Smooth muscle cell of the brain vasculature (primary cell): ENCODE measurements at regions not wholly inside any gene's neighbourhood (a gene's known extent, or its start where the extent isn't known, plus 50 kb on each side); places are given as distances from the start of the nearest gene placed in this dataset.
A peak's percentile ranks its signal among the peaks of the same experiment; 100 is the strongest.
"Not testable (repeated sequence)": the region's sequence is repeated elsewhere in the genome, so short reads cannot be mapped to it uniquely, and the experiment has no call there.

Experiments used
- DNase-seq: peaks from one replicate; pipeline ENCODE4 v3.0.0-alpha.2; 2012; ENCODE audit warnings: low read depth, low spot score

DNA sequence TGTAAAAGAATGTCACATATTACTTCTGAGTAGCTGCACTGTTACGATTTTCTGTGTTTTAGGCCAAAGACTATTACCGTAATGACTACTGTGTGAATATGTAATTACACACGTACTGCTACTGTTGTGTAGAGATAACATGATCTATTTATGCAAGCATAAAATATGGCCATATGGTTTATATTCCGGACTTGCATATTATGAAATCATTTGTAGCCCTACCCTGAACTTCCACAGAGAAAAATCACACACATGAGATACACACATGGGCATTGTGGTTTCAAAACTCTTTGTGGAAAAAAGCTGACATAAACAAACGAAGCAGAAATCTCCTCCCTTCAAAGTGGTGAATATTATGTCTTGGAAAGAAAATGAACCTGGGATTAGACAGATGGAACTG, 373.0 kb upstream of the ADAMTS5 start:
- no peak for DNase-seq

DNA sequence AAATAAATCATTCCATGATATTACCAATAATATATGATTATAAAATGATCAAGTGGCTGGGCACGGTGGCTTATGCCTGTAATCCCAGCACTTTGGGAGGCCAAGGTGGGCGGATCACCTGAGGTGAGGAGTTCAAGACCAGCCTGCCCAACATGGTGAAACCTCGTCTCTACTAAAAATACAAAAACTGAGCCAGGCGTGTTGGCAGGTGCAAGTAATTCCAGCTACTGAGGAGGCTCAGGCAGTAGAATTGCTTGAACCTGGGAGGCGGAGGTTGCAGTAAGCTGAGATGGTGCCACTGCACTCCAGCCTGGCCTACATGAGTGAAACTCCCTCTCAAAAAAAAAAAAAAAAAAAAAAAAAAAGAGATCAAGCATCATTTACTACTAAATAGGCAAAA, 371.1 kb upstream of the ADAMTS5 start:
- not testable (repeated sequence) for DNase-seq

DNA sequence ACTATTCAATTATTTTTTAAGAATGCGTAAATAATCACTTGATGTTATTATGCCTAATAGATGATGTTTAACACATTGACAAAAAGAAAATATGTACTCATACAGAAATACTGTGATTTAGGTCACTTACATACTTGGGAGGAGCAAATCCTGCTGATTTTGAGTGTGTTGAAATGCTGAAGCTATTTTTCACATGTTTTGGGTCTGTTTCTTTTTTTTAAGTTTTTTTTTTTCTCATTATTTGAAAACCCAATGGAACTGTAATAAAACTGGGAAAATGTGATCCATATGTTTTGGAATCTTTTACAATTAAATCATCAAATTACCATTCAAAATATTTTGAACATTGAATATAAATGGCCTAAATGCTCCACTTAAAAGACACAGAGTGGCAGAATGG, 366.2 kb upstream of the ADAMTS5 start:
- DNase-seq, result no peak

DNA sequence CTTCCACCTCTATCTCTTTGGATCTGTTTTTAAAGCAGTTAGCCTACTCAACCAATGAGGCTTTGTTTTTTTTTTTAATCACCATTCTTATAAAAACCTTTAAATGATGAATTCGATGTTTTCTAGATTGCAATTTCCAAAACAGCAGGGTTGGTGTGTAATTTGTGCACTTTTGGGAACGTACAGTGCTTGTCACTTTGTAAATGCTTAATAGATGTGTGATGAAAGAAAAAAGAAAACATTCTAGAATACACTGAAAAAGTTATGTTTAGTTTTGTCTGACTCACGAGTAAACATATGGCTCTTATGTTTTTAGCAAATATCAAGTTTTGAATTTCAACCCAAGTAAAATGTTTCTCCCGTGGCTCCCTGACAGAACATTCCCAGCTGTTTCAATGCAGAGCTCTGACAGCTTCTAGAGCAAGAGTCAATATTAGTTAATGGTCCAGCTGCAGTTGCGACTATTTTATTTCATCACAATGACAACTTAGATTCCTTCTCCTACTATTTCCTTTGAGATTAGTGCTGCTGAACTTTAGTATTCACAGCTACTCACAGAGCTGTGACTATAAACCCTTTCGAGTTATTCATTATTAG, 362.5 kb upstream of the ADAMTS5 start:
- peak; percentile 49 for DNase-seq

DNA sequence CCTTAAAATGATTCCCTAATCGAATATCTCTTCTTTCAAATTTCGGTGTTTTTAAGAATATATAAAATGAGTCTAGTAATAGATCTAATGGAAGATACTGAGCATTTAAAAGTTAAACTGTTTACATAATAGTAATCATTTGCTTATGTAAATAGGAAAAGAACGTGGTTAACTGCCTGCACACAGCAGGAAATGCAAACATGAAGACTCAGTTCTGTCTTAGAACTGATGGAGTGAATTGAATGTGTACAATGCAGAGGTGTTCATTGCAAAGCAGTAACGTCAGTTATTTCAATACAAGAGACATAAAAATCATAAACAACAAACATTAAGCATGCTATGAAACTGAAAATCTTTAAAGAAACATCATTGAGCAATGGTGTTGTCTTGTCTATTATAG, 359.4 kb upstream of the ADAMTS5 start:
- no peak for DNase-seq

DNA sequence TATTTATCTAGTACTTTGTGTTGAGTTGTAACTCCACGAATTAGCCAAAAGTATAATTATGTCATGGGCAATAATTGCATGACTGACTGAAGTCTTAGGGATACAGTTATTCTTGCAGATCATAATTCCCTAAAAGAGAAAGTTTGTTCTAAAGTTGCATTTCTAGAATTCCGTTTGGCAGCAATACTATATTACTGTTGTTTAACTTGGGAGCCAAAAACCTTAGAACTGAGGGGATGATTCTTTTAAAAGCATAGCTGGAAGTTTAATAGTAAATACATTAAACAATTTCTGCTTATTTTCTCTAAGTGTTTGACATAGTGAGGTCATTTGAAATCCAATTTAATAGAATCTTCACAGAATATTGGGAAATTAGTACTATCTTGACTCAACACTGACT, 356.4 kb upstream of the ADAMTS5 start:
- DNase-seq, result no peak

DNA sequence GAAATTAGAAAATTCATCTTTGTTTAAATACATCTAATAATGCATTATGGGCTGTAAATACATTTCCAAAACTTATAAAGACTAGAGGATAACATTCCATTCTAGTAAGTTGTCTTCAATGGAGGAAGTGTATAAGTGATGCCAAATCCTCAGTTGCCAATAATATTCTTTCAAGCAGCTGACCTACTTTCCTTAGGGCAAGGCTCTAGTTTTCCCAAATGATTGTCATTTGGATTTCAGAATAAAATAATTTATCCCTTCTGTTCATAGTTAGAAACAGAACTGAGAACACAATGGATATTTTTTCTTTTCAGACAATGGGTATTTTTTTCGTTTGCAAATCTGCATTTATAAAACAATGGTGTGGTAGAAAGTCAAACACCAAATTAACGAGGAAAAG, 354.9 kb upstream of the ADAMTS5 start:
- DNase-seq, result no peak

DNA sequence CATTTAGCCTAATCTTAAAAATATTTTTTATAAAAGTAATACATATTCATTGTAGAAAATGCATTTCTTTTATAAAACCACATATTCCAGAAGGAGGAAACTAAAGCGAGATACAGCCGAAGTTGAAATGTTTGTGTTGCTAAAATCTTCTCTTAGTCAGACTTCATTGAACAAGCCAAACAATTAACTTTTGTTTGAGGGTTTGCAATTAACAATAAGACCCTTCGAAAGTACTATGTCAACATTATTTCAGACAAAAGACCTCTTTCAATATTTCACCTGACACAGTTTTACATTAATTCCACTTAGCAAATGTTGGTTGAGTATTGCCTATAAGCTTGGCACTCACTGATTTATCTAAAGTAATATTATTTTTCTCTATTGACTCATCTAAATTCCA, 354.0 kb upstream of the ADAMTS5 start:
- no peak for DNase-seq

DNA sequence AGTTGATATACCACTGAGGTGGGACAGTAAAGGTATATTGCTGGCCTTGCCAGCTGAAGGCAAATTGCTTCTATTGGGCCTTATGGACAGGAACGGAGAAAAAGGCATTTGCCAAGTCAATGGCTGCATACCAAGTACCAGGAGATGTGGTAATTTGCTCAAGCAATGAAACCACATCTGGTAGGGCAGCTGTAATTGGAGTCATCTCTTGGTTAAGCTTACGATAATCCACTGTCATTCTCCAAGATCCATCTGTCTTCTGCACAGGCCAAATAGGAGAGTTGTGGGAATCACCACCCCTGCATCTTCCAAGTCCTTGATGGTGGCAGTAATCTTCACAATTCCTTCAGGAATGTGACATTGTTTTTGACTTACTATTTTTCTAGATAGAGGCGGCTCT, 350.7 kb upstream of the ADAMTS5 start:
- not testable (repeated sequence) for DNase-seq

DNA sequence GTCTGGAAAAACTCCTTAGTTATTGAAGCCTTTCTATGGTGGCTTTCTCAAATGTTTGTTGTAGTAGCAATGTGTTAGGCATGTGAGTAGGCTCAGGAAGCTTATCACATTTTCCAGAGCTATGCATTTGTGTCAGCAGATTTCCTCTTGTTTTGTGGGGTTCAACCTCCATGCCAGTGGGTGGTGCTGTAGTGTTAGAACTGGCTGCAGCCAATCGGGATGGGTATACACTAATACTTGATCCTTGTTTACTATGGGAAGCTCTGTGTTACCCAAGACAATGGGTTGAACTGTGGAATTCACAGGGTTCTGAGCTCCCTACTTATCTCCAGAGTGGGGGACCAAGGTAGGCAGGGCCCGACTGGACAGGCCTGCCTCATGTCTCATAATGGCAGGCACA, 348.5 kb upstream of the ADAMTS5 start:
- no peak for DNase-seq

DNA sequence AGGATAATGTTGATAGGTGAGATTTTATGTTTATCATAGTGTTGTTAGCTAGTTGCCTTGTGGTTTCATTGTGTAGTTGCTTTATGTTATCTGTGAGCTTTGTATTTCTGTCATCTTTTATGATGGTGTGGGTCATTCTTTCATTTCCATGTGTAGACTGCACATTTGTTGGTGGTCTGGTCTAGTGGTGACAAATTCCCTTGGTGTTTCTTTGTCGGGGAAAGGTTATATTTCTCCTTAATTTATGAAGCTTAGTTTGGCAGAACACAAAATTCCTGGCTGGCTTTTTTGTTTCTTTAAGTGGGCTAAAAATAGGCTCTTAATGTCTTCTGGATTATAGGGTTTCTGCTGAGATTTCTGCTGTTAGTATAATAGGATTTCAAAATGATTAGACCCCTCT, 347.2 kb upstream of the ADAMTS5 start:
- no peak for DNase-seq

DNA sequence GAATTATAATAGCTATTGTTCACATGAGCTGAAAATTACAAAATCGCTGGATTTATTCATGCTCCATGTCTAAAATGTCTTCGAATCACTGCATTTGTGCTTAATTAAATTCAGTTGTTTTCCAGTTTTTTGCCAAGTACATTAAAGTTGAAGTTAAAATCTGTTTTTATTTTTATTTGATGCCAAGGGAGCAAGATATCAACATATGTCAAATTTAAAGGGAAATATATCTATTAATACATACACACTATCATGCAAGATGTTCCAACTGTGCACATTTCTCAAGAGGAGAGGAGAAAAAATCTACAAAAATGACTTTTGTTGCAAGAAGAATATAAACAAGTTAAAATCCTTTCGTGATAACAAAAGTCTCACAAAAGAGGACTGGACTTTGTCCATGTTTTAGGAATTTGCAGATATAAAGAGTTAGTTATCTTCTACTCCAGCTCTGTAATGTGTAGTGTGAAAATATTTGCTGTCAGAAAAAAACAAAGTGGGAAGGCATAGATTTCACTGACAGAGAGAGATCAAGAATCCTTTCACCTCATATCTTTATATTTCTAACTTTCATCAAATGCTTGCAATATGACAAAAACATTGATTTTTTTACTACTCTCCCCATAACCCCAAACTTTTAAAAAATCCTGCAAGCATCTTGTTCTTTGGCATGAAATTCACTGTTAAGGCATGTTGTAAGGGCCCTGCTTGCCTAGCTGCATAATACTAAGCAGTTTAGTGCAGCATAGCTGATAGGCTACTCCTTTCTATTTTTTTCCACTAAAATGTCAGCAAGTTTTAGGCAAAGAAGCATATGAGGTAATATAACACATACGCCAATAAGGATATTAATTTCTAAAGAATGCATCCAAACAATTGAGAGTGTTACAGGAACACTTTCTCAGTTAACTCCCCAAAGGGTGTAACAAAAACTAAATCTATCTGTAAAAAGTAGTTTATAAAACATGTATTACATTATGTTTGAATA, 340.2 kb upstream of the ADAMTS5 start:
- no peak for DNase-seq

DNA sequence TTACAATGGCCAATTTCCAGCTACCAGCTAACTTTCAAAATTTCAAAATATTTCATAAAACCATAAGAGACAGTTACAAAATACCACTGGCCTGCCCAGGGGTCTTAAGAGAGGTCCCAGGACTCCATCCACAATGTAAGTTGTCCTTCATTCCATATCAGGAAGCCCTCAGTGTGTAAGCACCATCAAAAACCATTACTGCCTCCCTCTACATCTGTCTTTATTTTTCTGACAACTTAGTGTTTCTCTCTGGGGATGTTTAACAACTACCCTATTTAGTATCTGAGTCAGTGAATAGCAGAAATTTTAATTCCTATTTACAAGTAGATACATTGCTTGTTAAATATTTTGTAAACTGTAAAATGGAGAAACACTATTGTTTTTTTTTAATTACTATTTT, 339.3 kb upstream of the ADAMTS5 start:
- no peak for DNase-seq

DNA sequence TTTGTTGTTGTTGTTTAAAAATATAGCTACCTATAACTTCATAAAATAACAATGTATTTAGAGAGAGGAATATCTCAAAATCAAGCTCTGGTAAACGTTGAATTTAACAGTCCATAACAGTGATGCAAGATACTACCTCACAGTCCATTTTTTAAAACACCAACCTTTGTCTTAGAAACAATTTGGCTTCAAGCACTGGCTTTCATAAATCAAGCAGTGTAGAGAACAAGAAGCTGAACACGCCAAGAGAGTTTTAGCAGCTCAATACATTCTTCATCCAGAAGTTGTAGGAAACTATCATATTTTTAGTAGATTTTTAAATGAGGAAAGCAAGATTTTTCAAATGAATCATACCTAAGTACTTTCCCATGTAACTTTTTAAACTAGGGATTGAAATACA, 334.3 kb upstream of the ADAMTS5 start:
- DNase-seq, result no peak

DNA sequence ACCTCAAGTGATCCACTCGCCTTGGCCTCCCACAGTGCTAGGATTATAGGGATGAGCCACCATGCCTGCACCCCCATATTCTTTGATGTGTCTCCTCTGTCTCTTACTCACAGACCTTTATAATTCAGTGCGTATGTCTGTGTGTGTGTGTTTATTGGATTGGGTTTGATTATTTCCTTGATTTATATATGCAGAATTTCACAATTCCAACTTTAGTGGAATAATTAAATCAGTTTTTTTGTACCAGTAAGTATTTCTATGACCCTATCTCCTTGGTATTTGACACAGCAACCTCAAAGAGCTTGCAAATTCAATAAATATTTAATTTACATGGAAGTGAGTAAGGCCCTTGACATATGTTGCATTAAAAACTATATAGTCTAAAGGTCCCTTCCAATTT, 333.9 kb upstream of the ADAMTS5 start:
- no peak for DNase-seq

DNA sequence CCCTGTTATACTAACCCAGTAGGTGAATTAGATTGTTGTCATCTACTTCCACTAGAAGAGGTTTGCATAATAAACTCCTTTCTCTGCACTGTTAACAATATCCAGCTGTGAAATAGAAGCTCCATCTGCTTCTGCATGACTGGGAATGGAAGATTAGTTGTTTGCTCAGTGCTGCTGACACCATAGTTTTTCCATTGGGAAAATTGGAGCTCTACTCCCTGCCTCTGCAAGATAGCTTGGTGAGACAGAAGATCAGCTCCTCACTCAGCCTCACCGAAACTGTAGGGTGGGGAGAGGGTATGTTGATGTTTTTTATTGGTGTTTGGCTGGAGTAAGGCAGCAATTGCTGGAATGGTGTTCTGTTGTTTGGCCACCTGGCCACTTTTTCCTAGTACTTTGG, 331.6 kb upstream of the ADAMTS5 start:
- no peak for DNase-seq

DNA sequence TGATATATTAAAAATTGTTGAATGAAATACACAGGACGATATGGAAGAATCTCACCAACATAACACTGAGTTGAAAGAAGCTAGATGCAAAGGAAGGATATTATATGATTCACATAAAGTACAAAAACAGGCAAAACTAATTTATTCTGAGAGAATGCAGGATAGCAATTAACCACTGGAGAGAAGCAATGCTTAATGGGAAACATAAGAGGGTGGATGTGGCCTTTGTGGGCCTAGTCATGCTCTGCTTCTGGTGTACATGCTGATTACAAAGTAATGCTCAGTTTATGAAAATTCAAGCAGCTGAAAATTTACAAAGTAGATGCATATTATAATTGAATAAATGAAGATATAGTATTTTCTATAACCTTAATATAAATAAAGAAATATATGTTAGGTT, 326.4 kb upstream of the ADAMTS5 start:
- DNase-seq, result no peak

DNA sequence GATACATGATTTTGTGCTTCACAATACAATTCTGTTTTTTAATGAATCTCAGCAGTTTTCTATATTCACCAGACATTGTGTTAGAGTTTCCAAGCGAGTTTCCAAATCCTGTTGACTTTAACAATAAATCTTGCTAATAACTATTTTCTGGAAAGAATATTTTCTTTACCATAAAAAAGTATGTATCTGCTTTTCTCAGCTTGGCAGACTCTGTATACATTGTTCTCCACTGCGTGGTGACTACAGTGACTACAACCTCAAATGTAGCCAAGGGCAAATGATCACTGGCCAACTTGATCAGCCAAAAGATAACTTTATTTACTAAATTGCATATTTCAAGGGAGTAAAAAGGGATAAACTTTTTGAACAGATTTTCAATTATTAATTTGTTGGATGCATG, 325.9 kb upstream of the ADAMTS5 start:
- DNase-seq, result no peak

DNA sequence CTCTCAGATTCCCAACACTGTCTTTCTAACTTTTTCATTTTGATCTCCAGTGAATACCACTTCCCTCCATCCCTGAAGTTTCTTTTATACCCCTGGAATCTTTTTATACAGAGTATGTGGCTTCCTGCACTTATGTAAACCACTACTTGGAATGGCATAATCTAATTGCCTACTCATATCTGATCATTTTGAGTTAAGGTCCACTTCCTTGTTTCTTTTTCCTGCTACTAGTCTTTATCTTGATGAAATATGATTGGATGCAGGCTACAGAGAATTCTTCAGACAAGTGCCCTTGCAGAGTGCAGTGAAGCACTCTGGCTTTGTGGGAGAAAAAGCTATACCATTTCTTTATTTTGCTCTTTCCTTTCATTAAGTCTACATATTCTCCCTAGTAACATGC, 325.3 kb upstream of the ADAMTS5 start:
- DNase-seq, result no peak

DNA sequence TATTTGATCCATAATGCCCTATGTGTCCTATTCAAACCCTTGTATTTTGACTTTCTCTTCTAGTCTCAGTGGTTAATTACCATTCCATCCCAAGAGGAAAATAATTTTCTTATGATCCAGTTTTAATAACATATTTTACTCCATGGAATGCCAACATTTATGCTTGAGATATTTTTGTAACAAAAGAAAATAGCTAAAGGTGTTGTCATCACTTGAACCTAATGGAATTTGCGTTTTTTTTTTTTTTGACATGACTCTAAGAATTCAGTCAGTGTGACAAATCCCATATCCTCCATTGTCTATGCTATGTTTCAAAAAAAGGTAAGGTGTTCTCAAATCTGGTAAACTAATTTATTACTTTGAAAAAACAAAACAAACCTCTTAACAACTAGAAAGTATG, 324.1 kb upstream of the ADAMTS5 start:
- DNase-seq, result no peak

DNA sequence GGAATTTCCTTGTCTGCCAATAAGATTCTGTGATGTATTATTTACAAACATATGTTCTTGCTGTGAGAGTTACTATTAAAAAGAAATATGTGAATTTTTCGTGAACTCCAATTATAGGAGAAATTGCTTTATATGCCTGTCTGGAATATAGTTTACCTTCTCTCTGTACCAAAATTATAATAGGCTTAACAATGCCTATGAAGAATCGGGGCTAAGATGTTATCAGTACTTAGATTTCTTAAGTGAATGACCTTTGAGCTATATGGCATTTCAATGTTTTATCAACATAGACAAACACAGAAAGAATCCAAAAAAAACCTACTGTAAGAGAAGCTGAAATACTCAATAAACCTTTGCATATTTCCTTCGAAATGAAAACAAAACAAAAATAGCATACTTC, 323.1 kb upstream of the ADAMTS5 start:
- DNase-seq, result no peak

DNA sequence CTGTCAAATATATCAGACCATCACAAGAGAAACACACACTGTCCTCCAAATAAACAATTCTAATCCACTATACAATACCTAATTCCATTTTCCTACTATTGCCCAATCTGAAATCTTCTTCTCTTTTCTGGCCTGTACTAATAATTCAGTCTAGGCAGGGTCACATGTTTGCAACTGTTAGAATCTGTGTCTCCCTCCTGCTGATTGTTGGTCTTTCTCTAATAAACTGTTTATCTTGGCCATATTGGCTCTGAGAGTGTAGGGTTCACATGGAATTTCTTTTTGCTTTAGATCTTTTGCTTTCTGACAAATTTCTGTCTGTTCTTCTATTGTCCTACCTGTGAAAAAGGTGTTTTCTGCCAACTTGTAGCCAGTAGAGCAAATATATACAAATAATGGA, 319.9 kb upstream of the ADAMTS5 start:
- peak; percentile 44 for DNase-seq

DNA sequence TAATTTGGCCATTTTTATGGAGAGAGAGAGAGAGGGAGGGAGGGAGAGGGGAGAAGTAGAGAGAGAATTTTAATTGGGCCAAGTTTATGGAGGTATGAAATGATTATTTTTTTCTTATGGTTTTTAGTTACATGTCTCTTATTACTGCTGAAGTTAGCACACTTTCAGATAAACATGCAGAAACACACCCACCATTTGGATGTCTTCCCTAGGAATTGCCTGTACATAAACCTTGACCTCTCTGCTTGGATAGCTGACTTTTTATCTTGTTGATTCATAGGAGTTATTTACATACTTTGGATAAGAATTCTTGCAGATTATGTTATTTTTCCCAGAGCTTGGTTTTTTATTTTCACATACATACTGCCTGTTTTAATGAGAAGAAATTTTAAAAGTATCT, 310.2 kb upstream of the ADAMTS5 start:
- no peak for DNase-seq
